Activated T-cell treated with anti-CD3 and anti-CD28 coated beads, Interleukin-2, amount 50 U/mL, for 24 hours (primary cell): ENCODE measurements at regions not wholly inside any gene's neighbourhood (a gene's known extent, or its start where the extent isn't known, plus 50 kb on each side); places are given as distances from the start of the nearest gene placed in this dataset.
"Not testable (repeated sequence)": the region's sequence is repeated elsewhere in the genome, so short reads cannot be mapped to it uniquely, and the experiment has no call there.

Experiments used
- DNase-seq: peaks from one replicate; pipeline ENCODE4 v3.0.0-alpha.2; 2020
- H3K27ac Mint-ChIP-seq: 2 replicates; pipeline ENCODE4 v1.8.0; 2020; ENCODE audit warnings: mild to moderate bottlenecking, mixed read lengths
- H3K27me3 Mint-ChIP-seq: 2 replicates; pipeline ENCODE4 v1.8.0; 2020; ENCODE audit warnings: mixed read lengths
- H3K36me3 Mint-ChIP-seq: 2 replicates; pipeline ENCODE4 v1.8.0; 2020; ENCODE audit warnings: low read depth, mixed read lengths
- H3K4me1 Mint-ChIP-seq: 2 replicates; pipeline ENCODE4 v1.8.0; 2020; ENCODE audit warnings: low read depth, mixed read lengths
- H3K4me3 Mint-ChIP-seq: 2 replicates; pipeline ENCODE4 v1.8.0; 2020; ENCODE audit warnings: mild to moderate bottlenecking, moderate library complexity, mixed read lengths
- H3K9me3 Mint-ChIP-seq: 2 replicates; pipeline ENCODE4 v1.8.0; 2020; ENCODE audit warnings: mixed read lengths

- H3K4me1 Mint-ChIP-seq, result peaks cover 10% of the 10 kb centered on the region
- no peak for DNase-seq
- H3K27ac Mint-ChIP-seq, result no peak overlapping the region
- no peaks in the 10 kb centered on the region for H3K36me3 Mint-ChIP-seq
- H3K27me3 Mint-ChIP-seq, result no peaks in the 10 kb centered on the region
- H3K9me3 Mint-ChIP-seq, result peaks cover 5% of the 10 kb centered on the region
- H3K4me3 Mint-ChIP-seq, result no peak overlapping the region
Measured at GRCh38 chr1:101371259-101371658, 134.4 kb downstream of the S1PR1 start.

GRCh38 chr1:101373570-101373969 is 136.8 kb downstream of the S1PR1 start:
- no peak overlapping the region for H3K27ac Mint-ChIP-seq
- H3K36me3 Mint-ChIP-seq, result no peaks in the 10 kb centered on the region
- no peak for DNase-seq
- H3K4me1 Mint-ChIP-seq, result peaks cover 10% of the 10 kb centered on the region
- no peaks in the 10 kb centered on the region for H3K27me3 Mint-ChIP-seq
- no peak overlapping the region for H3K4me3 Mint-ChIP-seq
- H3K9me3 Mint-ChIP-seq, result peaks cover 5% of the 10 kb centered on the region

GRCh38 chr1:101375448-101375847 is 138.6 kb downstream of the S1PR1 start:
- H3K4me3 Mint-ChIP-seq, H3K27me3 Mint-ChIP-seq, H3K36me3 Mint-ChIP-seq, H3K27ac Mint-ChIP-seq, DNase-seq, H3K9me3 Mint-ChIP-seq: not testable (repeated sequence)
- H3K4me1 Mint-ChIP-seq, result peaks cover 17% of the 10 kb centered on the region

GRCh38 chr1:101376121-101377083 is 139.6 kb downstream of the S1PR1 start:
- DNase-seq, result no peak
- Mint-ChIP-seq H3K36me3 (no peaks in the 10 kb centered on the region), H3K4me3 (no peak overlapping the region), H3K27ac (no peak overlapping the region), H3K4me1 (peaks cover 10% of the 10 kb centered on the region), H3K27me3 (no peaks in the 10 kb centered on the region), H3K9me3 (peaks cover 5% of the 10 kb centered on the region)

- Mint-ChIP-seq H3K36me3 (no peaks in the 10 kb centered on the region), H3K4me3 (no peak overlapping the region), H3K27me3 (no peaks in the 10 kb centered on the region), H3K27ac (no peak overlapping the region), H3K9me3 (peaks cover 5% of the 10 kb centered on the region), H3K4me1 (peaks cover 7% of the 10 kb centered on the region)
- DNase-seq, result no peak
Measured at GRCh38 chr1:101377084-101377835, 140.4 kb downstream of the S1PR1 start.

GRCh38 chr1:101379037-101379436 is 142.2 kb downstream of the S1PR1 start:
- Mint-ChIP-seq H3K9me3 (no peaks in the 10 kb centered on the region), H3K27me3 (no peaks in the 10 kb centered on the region), H3K27ac (no peak overlapping the region), H3K4me1 (peaks cover 7% of the 10 kb centered on the region), H3K36me3 (no peaks in the 10 kb centered on the region), H3K4me3 (no peak overlapping the region)
- DNase-seq, result no peak

- Mint-ChIP-seq H3K36me3 (no peaks in the 10 kb centered on the region), H3K9me3 (no peaks in the 10 kb centered on the region), H3K27me3 (no peaks in the 10 kb centered on the region), H3K4me3 (no peak overlapping the region), H3K27ac (no peak overlapping the region), H3K4me1 (peaks cover 7% of the 10 kb centered on the region)
- no peak for DNase-seq
Measured at GRCh38 chr1:101379950-101380349, 143.1 kb downstream of the S1PR1 start.

GRCh38 chr1:101382135-101382534 is 145.3 kb downstream of the S1PR1 start:
- no peaks in the 10 kb centered on the region for H3K36me3 Mint-ChIP-seq
- no peaks in the 10 kb centered on the region for H3K9me3 Mint-ChIP-seq
- no peak for DNase-seq
- H3K4me1 Mint-ChIP-seq, result peaks cover 7% of the 10 kb centered on the region
- no peak overlapping the region for H3K27ac Mint-ChIP-seq
- no peak overlapping the region for H3K4me3 Mint-ChIP-seq
- H3K27me3 Mint-ChIP-seq, result no peaks in the 10 kb centered on the region

GRCh38 chr1:101388904-101389546 is 152.2 kb downstream of the S1PR1 start:
- no peak overlapping the region for H3K4me3 Mint-ChIP-seq
- H3K4me1 Mint-ChIP-seq, result peaks cover 10% of the 10 kb centered on the region
- DNase-seq, result no peak
- H3K9me3 Mint-ChIP-seq, result no peaks in the 10 kb centered on the region
- no peaks in the 10 kb centered on the region for H3K27me3 Mint-ChIP-seq
- no peaks in the 10 kb centered on the region for H3K36me3 Mint-ChIP-seq
- H3K27ac Mint-ChIP-seq, result peak overlapping the region; percentile 42

GRCh38 chr1:101389547-101389929 is 152.7 kb downstream of the S1PR1 start:
- H3K4me1 Mint-ChIP-seq, result peaks cover 10% of the 10 kb centered on the region
- no peak for DNase-seq
- H3K27me3 Mint-ChIP-seq, result no peaks in the 10 kb centered on the region
- H3K36me3 Mint-ChIP-seq, result no peaks in the 10 kb centered on the region
- H3K4me3 Mint-ChIP-seq, result no peak overlapping the region
- H3K27ac Mint-ChIP-seq, result peak overlapping the region; percentile 42
- H3K9me3 Mint-ChIP-seq, result no peaks in the 10 kb centered on the region

GRCh38 chr1:101392552-101392951 is 155.7 kb downstream of the S1PR1 start:
- no peak for DNase-seq
- H3K4me3 Mint-ChIP-seq, result no peak overlapping the region
- peaks cover 10% of the 10 kb centered on the region for H3K4me1 Mint-ChIP-seq
- no peaks in the 10 kb centered on the region for H3K9me3 Mint-ChIP-seq
- H3K27ac Mint-ChIP-seq, result no peak overlapping the region
- no peaks in the 10 kb centered on the region for H3K36me3 Mint-ChIP-seq
- no peaks in the 10 kb centered on the region for H3K27me3 Mint-ChIP-seq

GRCh38 chr1:101394041-101394440 is 157.2 kb downstream of the S1PR1 start:
- peaks cover 6% of the 10 kb centered on the region for H3K4me1 Mint-ChIP-seq
- no peaks in the 10 kb centered on the region for H3K27me3 Mint-ChIP-seq
- DNase-seq, result no peak
- H3K27ac Mint-ChIP-seq, result no peak overlapping the region
- H3K36me3 Mint-ChIP-seq, result no peaks in the 10 kb centered on the region
- H3K4me3 Mint-ChIP-seq, result no peak overlapping the region
- H3K9me3 Mint-ChIP-seq, result no peaks in the 10 kb centered on the region

- Mint-ChIP-seq H3K27ac (no peak overlapping the region), H3K4me1 (no peaks in the 10 kb centered on the region), H3K36me3 (no peaks in the 10 kb centered on the region), H3K27me3 (no peaks in the 10 kb centered on the region), H3K9me3 (no peaks in the 10 kb centered on the region), H3K4me3 (no peak overlapping the region)
- DNase-seq, result no peak
Measured at GRCh38 chr1:101399222-101399621, 162.4 kb downstream of the S1PR1 start.

- peaks cover 11% of the 10 kb centered on the region for H3K4me1 Mint-ChIP-seq
- no peak for DNase-seq
- H3K27me3 Mint-ChIP-seq, result peaks cover 7% of the 10 kb centered on the region
- no peaks in the 10 kb centered on the region for H3K9me3 Mint-ChIP-seq
- no peak overlapping the region for H3K27ac Mint-ChIP-seq
- no peaks in the 10 kb centered on the region for H3K36me3 Mint-ChIP-seq
- H3K4me3 Mint-ChIP-seq, result no peak overlapping the region
Measured at GRCh38 chr1:101406271-101406670, 169.5 kb downstream of the S1PR1 start.
